DOHH2 (cell line): ENCODE measurements at regions not wholly inside any gene's neighbourhood (a gene's known extent, or its start where the extent isn't known, plus 50 kb on each side); places are given as distances from the start of the nearest gene placed in this dataset.

Experiments
- H3F3A ChIP-seq: fragments of 200-600 bp; sonication (generic), shearing (Covaris generic); 2 replicates; pipeline ENCODE4 v1.6.0; 2016; ENCODE audit warnings: antibody characterized with exemption, mild to moderate bottlenecking; ENCODE audit not compliant: control insufficient read depth, insufficient read depth
- H3K27ac ChIP-seq: fragments of 200-600 bp; sonication (generic); 2 replicates; pipeline ENCODE4 v1.5.1; 2014; ENCODE audit warnings: low read depth, mild to moderate bottlenecking, low read length, moderate library complexity
- H3K27me3 ChIP-seq: fragments of 200-600 bp; sonication (generic); 2 replicates; pipeline ENCODE4 v1.6.1; 2014; ENCODE audit warnings: mild to moderate bottlenecking, low read length, mixed read lengths; ENCODE audit not compliant: control insufficient read depth
- H3K36me3 ChIP-seq: fragments of 200-600 bp; sonication (generic); 2 replicates; pipeline ENCODE4 v1.6.1; 2014; ENCODE audit warnings: mild to moderate bottlenecking, low read length, moderate library complexity, mixed read lengths; ENCODE audit not compliant: control insufficient read depth
- H3K4me1 ChIP-seq: fragments of 200-600 bp; sonication (generic); 2 replicates; pipeline ENCODE4 v1.6.1; 2014; ENCODE audit warnings: mild to moderate bottlenecking, low read length, mixed read lengths; ENCODE audit not compliant: control insufficient read depth
- H3K4me2 ChIP-seq: fragments of 200-600 bp; sonication (generic); 2 replicates; pipeline ENCODE4 v1.6.0; 2014; ENCODE audit warnings: mild to moderate bottlenecking, low read length, moderate library complexity
- H3K4me3 ChIP-seq: fragments of 200-600 bp; sonication (generic); 2 replicates; pipeline ENCODE4 v1.5.1; 2014; ENCODE audit warnings: mild to moderate bottlenecking, low read length, mixed read lengths
- H3K79me2 ChIP-seq: fragments of 200-600 bp; sonication (generic); 2 replicates; pipeline ENCODE4 v1.6.1; 2014; ENCODE audit warnings: mild to moderate bottlenecking, low read length, mixed read lengths; ENCODE audit not compliant: control insufficient read depth
- H3K9me2 ChIP-seq: fragments of 200-600 bp; sonication (generic); replicated peaks from 2 replicates; pipeline ENCODE4 v1.6.1; 2014; ENCODE audit warnings: mild to moderate bottlenecking, low read length, mixed read lengths; ENCODE audit not compliant: control insufficient read depth
- H3K9me3 ChIP-seq: fragments of 200-600 bp; sonication (generic); 2 replicates; pipeline ENCODE4 v1.6.1; 2014; ENCODE audit warnings: antibody characterized with exemption, low read length, mixed read lengths; ENCODE audit not compliant: control insufficient read depth, insufficient read depth
- H4K20me1 ChIP-seq: fragments of 200-600 bp; sonication (generic); 2 replicates; pipeline ENCODE4 v1.6.0; 2014; ENCODE audit warnings: low read depth, mild to moderate bottlenecking, antibody characterized with exemption, low read length, moderate library complexity; ENCODE audit not compliant: control insufficient read depth, insufficient read depth
- CTCF ChIP-seq: fragments of 200-600 bp; sonication (generic); IDR thresholded peaks from one replicate; pipeline ENCODE4 v1.5.1; 2014; ENCODE audit warnings: antibody characterized with exemption, mild to moderate bottlenecking, low read depth, low read length; ENCODE audit not compliant: poor library complexity, severe bottlenecking
- EZH2phosphoT487 ChIP-seq: fragments of 200-600 bp; sonication (generic); IDR thresholded peaks from 2 replicates; pipeline ENCODE4 v1.6.1; 2017; ENCODE audit warnings: borderline replicate concordance, mild to moderate bottlenecking, antibody characterized with exemption, low read length, moderate library complexity, mixed read lengths

- H3K4me3 ChIP-seq: no peak overlapping the region
- H3F3A ChIP-seq: no peaks in the 10 kb centered on the region
- H3K27me3 ChIP-seq: no peaks in the 10 kb centered on the region
- TF ChIP-seq CTCF (no peak), EZH2phosphoT487 (no peak)
- no peak overlapping the region for H3K4me2 ChIP-seq
- H3K79me2 ChIP-seq: no peaks in the 10 kb centered on the region
- no peaks in the 10 kb centered on the region for H3K36me3 ChIP-seq
- H3K9me2 ChIP-seq: no peaks in the 10 kb centered on the region
- H3K27ac ChIP-seq: no peak overlapping the region
- H4K20me1 ChIP-seq: no peaks in the 10 kb centered on the region
- no peaks in the 10 kb centered on the region for H3K9me3 ChIP-seq
- H3K4me1 ChIP-seq: no peaks in the 10 kb centered on the region
These were observed 66.8 kb upstream of the RFLNA start for GRCh38 chr12:124227951-124228711.

- Histone ChIP-seq H3F3A (no peaks in the 10 kb centered on the region), H4K20me1 (no peaks in the 10 kb centered on the region), H3K9me3 (no peaks in the 10 kb centered on the region), H3K4me1 (no peaks in the 10 kb centered on the region), H3K79me2 (no peaks in the 10 kb centered on the region), H3K4me3 (no peak overlapping the region), H3K9me2 (no peaks in the 10 kb centered on the region), H3K36me3 (no peaks in the 10 kb centered on the region), H3K27me3 (no peaks in the 10 kb centered on the region), H3K4me2 (no peak overlapping the region), H3K27ac (no peak overlapping the region)
- TF ChIP-seq CTCF (no peak), EZH2phosphoT487 (no peak)
These were observed 65.4 kb upstream of the RFLNA start for GRCh38 chr12:124229520-124229919.

- no peak overlapping the region for H3K4me2 ChIP-seq
- H3F3A ChIP-seq: no peaks in the 10 kb centered on the region
- H4K20me1 ChIP-seq: no peaks in the 10 kb centered on the region
- H3K27me3 ChIP-seq: no peaks in the 10 kb centered on the region
- H3K9me2 ChIP-seq: no peaks in the 10 kb centered on the region
- no peaks in the 10 kb centered on the region for H3K4me1 ChIP-seq
- H3K79me2 ChIP-seq: no peaks in the 10 kb centered on the region
- no peaks in the 10 kb centered on the region for H3K36me3 ChIP-seq
- no peaks in the 10 kb centered on the region for H3K9me3 ChIP-seq
- no peak overlapping the region for H3K4me3 ChIP-seq
- TF ChIP-seq CTCF (no peak), EZH2phosphoT487 (no peak)
- H3K27ac ChIP-seq: no peak overlapping the region
These were observed 64.7 kb upstream of the RFLNA start for GRCh38 chr12:124230117-124230757.
